Esophagus squamous epithelium (tissue), 4 donors: ENCODE measurements at regions not wholly inside any gene's neighbourhood (a gene's known extent, or its start where the extent isn't known, plus 50 kb on each side); places are given as distances from the start of the nearest gene placed in this dataset.

Experiments
- POLR2A ChIP-seq, 4 donors: fragments of 450-650 bp; IDR thresholded peaks; one replicate each; pipeline ENCODE4 v1.6.1; 2017; ENCODE audit warnings: antibody characterized with exemption in 4 of 4, mild to moderate bottlenecking in 4 of 4, moderate library complexity in 3 of 4
- TF ChIP-seq, protein P1 (sequence below), 6 experiments: fragments of 450-650 bp in 4 of 6; fragments of 200-600 bp in 2 of 6; sonication (generic) in 2 of 6; IDR thresholded peaks; one replicate each; pipeline ENCODE4 v1.5.1; 2016 to 2019; ENCODE audit warnings: antibody characterized with exemption in 6 of 6, mild to moderate bottlenecking in 4 of 6, moderate library complexity in 4 of 6

DNA sequence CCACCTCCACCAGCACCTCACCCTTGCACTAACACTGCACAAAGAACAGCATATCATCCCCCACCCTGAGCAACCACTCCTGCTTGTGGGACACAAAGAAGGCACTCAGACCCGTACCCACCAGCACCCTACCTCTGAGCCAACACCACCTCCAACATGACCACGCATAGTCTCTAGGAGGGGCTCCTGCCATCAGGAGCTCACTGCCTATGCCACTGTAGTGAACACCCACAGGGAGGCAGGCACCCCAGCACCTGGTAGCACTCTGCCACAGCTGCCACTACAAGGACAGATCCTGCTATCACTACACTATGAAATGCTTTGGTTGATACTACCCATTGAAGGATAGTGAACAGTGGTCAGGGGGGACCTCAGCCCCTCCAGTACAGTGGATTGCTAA lies 395.6 kb upstream of the GRAMD2B start:
- TF ChIP-seq POLR2A (IDR thresholded peaks at IDR 0.05) = no peak
- TF ChIP-seq, protein P1, sequence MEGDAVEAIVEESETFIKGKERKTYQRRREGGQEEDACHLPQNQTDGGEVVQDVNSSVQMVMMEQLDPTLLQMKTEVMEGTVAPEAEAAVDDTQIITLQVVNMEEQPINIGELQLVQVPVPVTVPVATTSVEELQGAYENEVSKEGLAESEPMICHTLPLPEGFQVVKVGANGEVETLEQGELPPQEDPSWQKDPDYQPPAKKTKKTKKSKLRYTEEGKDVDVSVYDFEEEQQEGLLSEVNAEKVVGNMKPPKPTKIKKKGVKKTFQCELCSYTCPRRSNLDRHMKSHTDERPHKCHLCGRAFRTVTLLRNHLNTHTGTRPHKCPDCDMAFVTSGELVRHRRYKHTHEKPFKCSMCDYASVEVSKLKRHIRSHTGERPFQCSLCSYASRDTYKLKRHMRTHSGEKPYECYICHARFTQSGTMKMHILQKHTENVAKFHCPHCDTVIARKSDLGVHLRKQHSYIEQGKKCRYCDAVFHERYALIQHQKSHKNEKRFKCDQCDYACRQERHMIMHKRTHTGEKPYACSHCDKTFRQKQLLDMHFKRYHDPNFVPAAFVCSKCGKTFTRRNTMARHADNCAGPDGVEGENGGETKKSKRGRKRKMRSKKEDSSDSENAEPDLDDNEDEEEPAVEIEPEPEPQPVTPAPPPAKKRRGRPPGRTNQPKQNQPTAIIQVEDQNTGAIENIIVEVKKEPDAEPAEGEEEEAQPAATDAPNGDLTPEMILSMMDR (IDR thresholded peaks at IDR 0.05) = no peak
